H1 (cell line): ENCODE measurements at regions not wholly inside any gene's neighbourhood (a gene's known extent, or its start where the extent isn't known, plus 50 kb on each side); places are given as distances from the start of the nearest gene placed in this dataset.
"Not testable (repeated sequence)": the region's sequence is repeated elsewhere in the genome, so short reads cannot be mapped to it uniquely, and the experiment has no call there.

Experiments
- CTCF ChIA-PET: fragments of 300-600 bp; sonication (Branson Sonifier 250); formaldehyde crosslinking; loops from one replicate; lab custom pipeline; 2021; ENCODE audit not compliant: partially characterized antibody; lab: Charles Lee
- POLR2A ChIA-PET: fragments of 300-600 bp; sonication (Branson Sonifier 250); formaldehyde crosslinking; loops from one replicate; lab custom pipeline; 2021; ENCODE audit warnings: inconsistent platforms; ENCODE audit not compliant: partially characterized antibody; lab: Charles Lee
- DNase-seq, 2 experiments: peaks; one replicate each; pipeline versions ENCODE4 v3.0.0 to v3.0.0-alpha.2; 2010 to 2022; ENCODE audit warnings: low spot score in 2 of 2, low read depth in 1 of 2, mixed read lengths in 1 of 2
- FAIRE-seq: peaks from 2 replicates; lab custom pipeline; 2011; peaks lifted over from hg19 to GRCh38; lab: Jason Lieb, UNC
- H2AFZ ChIP-seq: 2 replicates; pipeline ENCODE4 v1.8.1; 2012; ENCODE audit warnings: low read length, inconsistent platforms
- H2AK5ac ChIP-seq: 2 replicates; pipeline ENCODE4 v1.6.1; 2013; ENCODE audit warnings: low read depth, low read length
- H2BK120ac ChIP-seq: replicated peaks from 2 replicates; pipeline ENCODE3; 2013; ENCODE audit warnings: low read depth, low read length, inconsistent platforms
- H2BK12ac ChIP-seq: 2 replicates; pipeline ENCODE4 v1.6.1; 2013; ENCODE audit warnings: low read depth, low read length
- H2BK15ac ChIP-seq: 2 replicates; pipeline ENCODE4 v1.6.1; 2013; ENCODE audit warnings: low read length
- H2BK20ac ChIP-seq: 2 replicates; pipeline ENCODE4 v1.6.1; 2013; ENCODE audit warnings: low read length
- H2BK5ac ChIP-seq: 2 replicates; pipeline ENCODE4 v1.6.1; 2013; ENCODE audit warnings: low read depth, low read length
- H3K14ac ChIP-seq: 2 replicates; pipeline ENCODE4 v1.6.1; 2013; ENCODE audit warnings: inconsistent platforms; ENCODE audit not compliant: insufficient read length
- H3K18ac ChIP-seq: 2 replicates; pipeline ENCODE4 v1.6.1; 2013; ENCODE audit warnings: low read length; ENCODE audit errors: extremely low read depth
- H3K23ac ChIP-seq: 2 replicates; pipeline ENCODE4 v1.6.1; 2013; ENCODE audit warnings: inconsistent platforms; ENCODE audit not compliant: insufficient read length
- H3K23me2 ChIP-seq: 2 replicates; pipeline ENCODE4 v1.6.1; 2013; ENCODE audit warnings: low read depth, low read length
- H3K27ac ChIP-seq: 2 replicates; pipeline ENCODE4 v1.6.1; 2011; ENCODE audit warnings: low read depth, low read length, inconsistent platforms
- H3K27me3 ChIP-seq, 4 experiments: replicated peaks in 1 of 4; 1 replicate in 1 of 4; 2 replicates in 3 of 4; pipeline versions ENCODE4 v1.6.1 to v1.8.1; 2011 to 2013; ENCODE audit warnings: low read length in 3 of 4, mild to moderate bottlenecking in 3 of 4, inconsistent platforms in 2 of 4, mixed read lengths in 2 of 4, moderate library complexity in 1 of 4; ENCODE audit not compliant: control insufficient read depth in 3 of 4, insufficient read depth in 3 of 4; ENCODE audit errors: extremely low read depth in 1 of 4
- H3K36me3 ChIP-seq, 4 experiments: 2 replicates each; pipeline versions ENCODE4 v1.6.1 to v1.8.1; 2011 to 2013; ENCODE audit warnings: mild to moderate bottlenecking in 4 of 4, low read length in 3 of 4, moderate library complexity in 2 of 4, control low read depth in 1 of 4, inconsistent platforms in 1 of 4; ENCODE audit not compliant: insufficient read depth in 4 of 4, control insufficient read depth in 2 of 4
- H3K4ac ChIP-seq: replicated peaks from 2 replicates; pipeline ENCODE3; 2013; ENCODE audit warnings: low read length, low read depth, mixed read lengths, inconsistent platforms; ENCODE audit not compliant: insufficient read length
- H3K4me1 ChIP-seq, 4 experiments: replicated peaks in 1 of 4; 1 replicate in 1 of 4; 2 replicates in 3 of 4; pipeline versions ENCODE4 v1.6.1 to v1.8.1; 2011 to 2013; ENCODE audit warnings: low read length in 3 of 4, inconsistent platforms in 2 of 4, mixed read lengths in 1 of 4; ENCODE audit not compliant: insufficient read depth in 4 of 4, control insufficient read depth in 3 of 4
- H3K4me2 ChIP-seq, 2 experiments: 2 replicates each; pipeline versions ENCODE4 v1.6.1 to v1.8.1; 2011 to 2013; ENCODE audit warnings: low read depth in 2 of 2, low read length in 2 of 2, control low read depth in 1 of 2, inconsistent platforms in 1 of 2, mild to moderate bottlenecking in 1 of 2; ENCODE audit not compliant: insufficient read depth in 1 of 2
- H3K4me3 ChIP-seq, 4 experiments: fragments of 200-600, 300-600 bp in 1 of 4; sonication (generic), shearing (Covaris generic), sonication (Bioruptor Twin) in 1 of 4; 2 replicates each; pipeline versions ENCODE4 v1.5.1 to v1.8.1; 2011 to 2016; ENCODE audit warnings: low read length in 4 of 4, low read depth in 3 of 4, control low read depth in 2 of 4, inconsistent platforms in 2 of 4, mild to moderate bottlenecking in 2 of 4, mixed read lengths in 1 of 4, moderate library complexity in 1 of 4; ENCODE audit not compliant: insufficient read depth in 2 of 4; ENCODE audit errors: extremely low read depth in 1 of 4
- H3K56ac ChIP-seq: replicated peaks from 2 replicates; pipeline ENCODE3; 2013; ENCODE audit warnings: low read depth, mild to moderate bottlenecking, mixed read lengths, low read length, inconsistent platforms; ENCODE audit not compliant: insufficient read length
- H3K79me1 ChIP-seq: 2 replicates; pipeline ENCODE4 v1.6.1; 2013; ENCODE audit warnings: low read depth, low read length, control low read depth
- H3K79me2 ChIP-seq, 2 experiments: 2 replicates each; pipeline versions ENCODE4 v1.6.1 to v1.8.1; 2012 to 2013; ENCODE audit warnings: low read length in 2 of 2, mild to moderate bottlenecking in 2 of 2, inconsistent platforms in 1 of 2; ENCODE audit not compliant: insufficient read depth in 2 of 2, control insufficient read depth in 1 of 2
- H3K9ac ChIP-seq, 4 experiments: replicated peaks in 1 of 4; 1 replicate in 1 of 4; 2 replicates in 3 of 4; pipeline versions ENCODE4 v1.6.1 to v1.8.1; 2011 to 2013; ENCODE audit warnings: low read depth in 3 of 4, low read length in 3 of 4, control low read depth in 2 of 4, mild to moderate bottlenecking in 2 of 4, moderate library complexity in 2 of 4, inconsistent platforms in 1 of 4; ENCODE audit errors: extremely low read depth in 1 of 4
- H3K9me3 ChIP-seq, 2 experiments: 2 replicates each; pipeline versions ENCODE4 v1.6.1 to v1.8.1; 2012 to 2013; ENCODE audit warnings: mild to moderate bottlenecking in 2 of 2, moderate library complexity in 2 of 2, control low read depth in 1 of 2, inconsistent platforms in 1 of 2, low read depth in 1 of 2, low read length in 1 of 2, mixed read lengths in 1 of 2; ENCODE audit not compliant: insufficient read depth in 2 of 2
- H4K20me1 ChIP-seq, 2 experiments: replicated peaks in 1 of 2; 2 replicates each; pipeline versions ENCODE3 to v1.8.1; 2011 to 2013; ENCODE audit warnings: inconsistent platforms in 2 of 2, low read length in 2 of 2, mild to moderate bottlenecking in 1 of 2; ENCODE audit not compliant: insufficient read depth in 2 of 2, control insufficient read depth in 1 of 2
- H4K5ac ChIP-seq: 2 replicates; pipeline ENCODE4 v1.6.1; 2013; ENCODE audit warnings: low read length, low read depth, mixed read lengths, inconsistent platforms; ENCODE audit not compliant: insufficient read length
- H4K8ac ChIP-seq: 2 replicates; pipeline ENCODE4 v1.8.0; 2013; ENCODE audit warnings: mild to moderate bottlenecking, moderate library complexity, low read length, inconsistent platforms; ENCODE audit not compliant: insufficient read depth; ENCODE audit errors: extremely low read depth
- H4K91ac ChIP-seq: replicated peaks from 2 replicates; pipeline ENCODE3; 2013; ENCODE audit warnings: low read length, mixed read lengths, inconsistent platforms; ENCODE audit not compliant: insufficient read length
- HDAC2 ChIP-seq, 2 experiments: fragments of 300-600 bp in 1 of 2; sonication (generic) in 1 of 2; IDR thresholded peaks; 2 replicates each; pipeline ENCODE4 v1.6.1; 2011 to 2012; ENCODE audit warnings: low read depth in 2 of 2, low read length in 2 of 2, mild to moderate bottlenecking in 2 of 2, moderate library complexity in 2 of 2, borderline replicate concordance in 1 of 2, inconsistent platforms in 1 of 2
- KDM5A ChIP-seq: fragments of 200-600 bp; IDR thresholded peaks from 2 replicates; pipeline ENCODE4 v1.7.1; 2012; ENCODE audit warnings: mild to moderate bottlenecking, low read length, inconsistent platforms, mixed read lengths
- TBP ChIP-seq: IDR thresholded peaks from 2 replicates; pipeline ENCODE4 v1.6.1; 2011; ENCODE audit warnings: low read depth, low read length, improper control_type of control experiment
- ZNF274 ChIP-seq: IDR thresholded peaks from 2 replicates; pipeline ENCODE4 v1.7.0; 2012; ENCODE audit warnings: low read length, borderline replicate concordance; ENCODE audit errors: extremely low read depth
- WGBS, 2 experiments: shearing (Covaris generic) in 1 of 2; methylation state at CpG; one replicate each; pipeline versions ENCODE4 v1.1.6 to v1.1.7; 2013 to 2015; ENCODE audit warnings: low lambda C conversion rate in 2 of 2, mixed read lengths in 2 of 2, inconsistent platforms in 1 of 2, low coverage in 1 of 2, missing lambda C conversion rate in 1 of 2; ENCODE audit not compliant: insufficient replicate concordance in 2 of 2, insufficient coverage in 1 of 2, insufficient read length in 1 of 2; ENCODE audit errors: extremely low coverage in 1 of 2, missing lambda C conversion rate in 1 of 2; 5-methylcytosine and 5-hydroxymethylcytosine counted together

DNA sequence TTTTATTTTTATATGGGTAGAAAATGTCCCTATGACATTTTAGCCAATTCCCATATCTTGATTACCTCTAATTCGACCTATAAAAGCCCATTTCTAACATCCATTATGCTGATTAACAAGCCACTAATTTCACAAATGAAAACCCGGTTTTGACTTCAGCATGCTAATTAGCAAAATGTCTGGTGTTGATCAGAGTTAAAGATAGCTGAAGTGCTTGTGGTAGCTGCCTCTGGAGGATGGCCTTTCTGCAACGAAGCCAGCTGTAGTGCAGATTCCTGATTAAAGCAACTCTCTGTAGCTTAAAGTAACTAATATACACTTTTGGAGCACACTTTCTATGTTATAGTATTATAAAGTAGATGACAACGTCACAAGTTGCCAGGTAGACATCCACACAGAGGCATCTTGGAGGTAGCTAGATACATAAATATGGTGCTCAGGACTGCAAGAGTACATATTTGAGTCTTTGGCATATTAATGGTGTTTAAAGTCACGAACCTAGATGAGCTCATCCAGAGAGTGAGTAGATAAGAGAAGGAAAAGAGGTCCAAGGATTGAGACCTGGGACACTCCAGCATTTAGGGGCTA lies 239.5 kb downstream of the BRINP2 start (continued):
- no peak for TF ChIP-seq HDAC2 (IDR thresholded peaks at IDR 0.05; ENCODE audit: borderline replicate concordance in 1 of 2, low read depth in 2 of 2, low read length in 2 of 2)
- TF ChIP-seq ZNF274, result no peak
- TF ChIP-seq TBP, result no peak
- no peak for TF ChIP-seq KDM5A

DNA sequence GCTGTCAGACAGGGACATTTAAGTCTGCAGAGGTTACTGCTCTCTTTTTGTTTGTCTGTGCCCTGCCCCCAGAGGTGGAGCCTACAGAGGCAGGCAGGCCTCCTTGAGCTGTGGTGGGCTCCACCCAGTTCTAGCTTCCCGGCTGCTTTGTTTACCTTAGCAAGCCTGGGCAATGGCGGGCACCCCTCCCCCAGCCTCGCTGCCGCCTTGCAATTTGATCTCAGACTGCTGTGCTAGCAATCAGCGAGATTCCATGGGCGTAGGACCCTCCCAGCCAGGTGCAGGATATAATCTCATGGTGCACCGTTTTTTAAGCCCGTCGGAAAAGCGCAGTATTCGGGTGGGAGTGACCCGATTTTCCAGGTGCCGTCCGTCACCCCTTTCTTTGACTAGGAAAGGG lies 235.6 kb downstream of the BRINP2 start:
- H3K23me2 ChIP-seq, H2BK120ac ChIP-seq, H2AFZ ChIP-seq, H3K4me1 ChIP-seq, H3K9ac ChIP-seq, H3K23ac ChIP-seq, H2BK15ac ChIP-seq, H4K5ac ChIP-seq, H3K4ac ChIP-seq, H3K9me3 ChIP-seq, H3K18ac ChIP-seq, H3K56ac ChIP-seq, FAIRE-seq, H4K20me1 ChIP-seq, H2AK5ac ChIP-seq, H3K79me2 ChIP-seq, H3K79me1 ChIP-seq, CTCF ChIA-PET, H4K8ac ChIP-seq, H3K4me3 ChIP-seq, H3K27me3 ChIP-seq, H3K14ac ChIP-seq, H3K4me2 ChIP-seq, H4K91ac ChIP-seq, H2BK12ac ChIP-seq, H2BK20ac ChIP-seq, H3K27ac ChIP-seq, POLR2A ChIA-PET, H2BK5ac ChIP-seq, H3K36me3 ChIP-seq: not testable (repeated sequence)
- 94% methylated on average over 14 of the region's 14 CpGs; no CpG with 5 or more reads in 1 of the 2 experiments for WGBS, 2 experiments
- peak in 1 of 2 experiments; percentile 50 for DNase-seq
